ENCODE measurements at regions not wholly inside any gene's neighbourhood (a gene's known extent, or its start where the extent isn't known, plus 50 kb on each side); places are given as distances from the start of the nearest gene placed in this dataset.

GRCh38 chr9:8160787-8161186, 361.2 kb upstream of the DMAC1 start:
- H3K36me3 ChIP-seq, result no peaks in the 10 kb centered on the region
- 90 to 92% methylated on average over 1 of the region's 1 CpG for WGBS, 2 donors
- intact Hi-C loops (cut with DNase I), result no loop called here
- no peaks in the 10 kb centered on the region for H3K4me1 ChIP-seq
- H3K4me3 ChIP-seq, result no peak overlapping the region
- no peaks in the 10 kb centered on the region for H3K9me3 ChIP-seq
- no peaks in the 10 kb centered on the region for H3K27me3 ChIP-seq
- no peak overlapping the region for H3K27ac ChIP-seq
- TF ChIP-seq, protein P1, sequence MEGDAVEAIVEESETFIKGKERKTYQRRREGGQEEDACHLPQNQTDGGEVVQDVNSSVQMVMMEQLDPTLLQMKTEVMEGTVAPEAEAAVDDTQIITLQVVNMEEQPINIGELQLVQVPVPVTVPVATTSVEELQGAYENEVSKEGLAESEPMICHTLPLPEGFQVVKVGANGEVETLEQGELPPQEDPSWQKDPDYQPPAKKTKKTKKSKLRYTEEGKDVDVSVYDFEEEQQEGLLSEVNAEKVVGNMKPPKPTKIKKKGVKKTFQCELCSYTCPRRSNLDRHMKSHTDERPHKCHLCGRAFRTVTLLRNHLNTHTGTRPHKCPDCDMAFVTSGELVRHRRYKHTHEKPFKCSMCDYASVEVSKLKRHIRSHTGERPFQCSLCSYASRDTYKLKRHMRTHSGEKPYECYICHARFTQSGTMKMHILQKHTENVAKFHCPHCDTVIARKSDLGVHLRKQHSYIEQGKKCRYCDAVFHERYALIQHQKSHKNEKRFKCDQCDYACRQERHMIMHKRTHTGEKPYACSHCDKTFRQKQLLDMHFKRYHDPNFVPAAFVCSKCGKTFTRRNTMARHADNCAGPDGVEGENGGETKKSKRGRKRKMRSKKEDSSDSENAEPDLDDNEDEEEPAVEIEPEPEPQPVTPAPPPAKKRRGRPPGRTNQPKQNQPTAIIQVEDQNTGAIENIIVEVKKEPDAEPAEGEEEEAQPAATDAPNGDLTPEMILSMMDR (IDR thresholded peaks at IDR 0.05), result no peak
- TF ChIP-seq POLR2AphosphoS5 (IDR thresholded peaks at IDR 0.05) (no peak), EP300 (IDR thresholded peaks at IDR 0.05) (no peak), POLR2A (IDR thresholded peaks at IDR 0.05) (no peak)
- no peak for DNase-seq

DNA sequence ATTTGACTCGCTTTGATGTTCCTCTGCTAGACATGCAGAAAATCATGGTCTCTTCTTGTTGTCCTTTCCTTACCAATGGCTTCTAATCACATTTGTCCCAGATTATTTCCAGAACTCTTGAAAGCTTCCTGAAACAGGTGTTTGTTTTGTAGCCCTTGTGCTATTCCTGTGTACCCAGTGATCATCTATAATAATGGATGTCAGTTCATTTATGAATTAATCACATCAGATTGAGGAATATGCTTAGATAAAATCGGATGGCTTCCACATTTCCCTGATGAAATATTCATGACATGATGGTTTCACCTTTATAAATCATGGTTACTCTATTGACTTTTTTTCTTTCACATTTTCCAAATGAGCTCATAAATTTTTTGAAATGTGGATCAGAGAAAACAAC, 359.0 kb upstream of the DMAC1 start:
- no peak for TF ChIP-seq EP300 (IDR thresholded peaks at IDR 0.05)
- TF ChIP-seq, protein P1 (IDR thresholded peaks at IDR 0.05), result no peak
- no peak for TF ChIP-seq POLR2A (IDR thresholded peaks at IDR 0.05)
- TF ChIP-seq POLR2AphosphoS5 (IDR thresholded peaks at IDR 0.05), result no peak
- Histone ChIP-seq H3K36me3 (no peaks in the 10 kb centered on the region), H3K4me3 (no peak overlapping the region), H3K4me1 (no peaks in the 10 kb centered on the region), H3K27me3 (no peaks in the 10 kb centered on the region), H3K9me3 (no peaks in the 10 kb centered on the region), H3K27ac (no peak overlapping the region)
- WGBS, 2 donors, result 87 to 89% methylated on average over 2 of the region's 2 CpGs
- intact Hi-C loops (cut with DNase I), result no loop called here
- DNase-seq, result no peak

DNA sequence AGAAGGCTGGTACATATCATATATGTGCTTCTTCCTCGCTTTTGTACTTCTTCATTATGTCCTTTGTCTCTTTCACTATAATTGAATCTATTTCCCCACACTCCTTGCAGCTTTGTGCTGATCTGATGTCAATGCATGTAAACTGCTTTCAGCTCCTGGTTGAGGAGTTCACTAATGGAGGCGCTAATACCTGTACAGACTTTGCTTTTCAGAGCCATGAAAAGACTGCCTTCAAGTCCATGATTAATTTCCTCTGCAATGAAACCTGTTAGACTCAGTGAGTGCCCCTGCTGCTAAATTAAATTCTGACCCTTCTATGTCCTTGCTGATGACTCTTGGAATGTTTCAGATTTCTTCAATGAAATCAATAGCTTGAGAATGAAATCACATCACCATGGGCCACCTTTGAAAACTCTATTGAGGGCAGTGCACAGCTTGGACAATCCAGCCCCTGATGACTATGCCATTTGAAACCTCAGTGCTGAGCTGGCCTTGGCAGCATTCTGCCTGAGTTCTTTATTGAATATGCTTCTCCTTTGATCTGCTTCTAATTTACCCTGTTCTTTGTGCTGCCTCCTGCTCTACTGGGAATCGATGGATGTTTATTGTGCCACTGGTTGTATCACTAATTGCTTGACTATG, 358.2 kb upstream of the DMAC1 start:
- no peak for DNase-seq
- no peak for TF ChIP-seq POLR2AphosphoS5 (IDR thresholded peaks at IDR 0.05)
- TF ChIP-seq EP300 (IDR thresholded peaks at IDR 0.05), result no peak
- no peak for TF ChIP-seq POLR2A (IDR thresholded peaks at IDR 0.05)
- H3K27me3 ChIP-seq, result no peaks in the 10 kb centered on the region
- 89 to 94% methylated on average over 3 of the region's 3 CpGs for WGBS, 2 donors
- no peak overlapping the region for H3K27ac ChIP-seq
- no peaks in the 10 kb centered on the region for H3K9me3 ChIP-seq
- H3K4me1 ChIP-seq, result no peaks in the 10 kb centered on the region
- intact Hi-C loops (cut with DNase I), result no loop called here
- H3K36me3 ChIP-seq, result no peaks in the 10 kb centered on the region
- no peak overlapping the region for H3K4me3 ChIP-seq

- 84 to 87% methylated on average over 2 of the region's 2 CpGs for WGBS, 2 donors
Observed at GRCh38 chr9:8156346-8156745, 356.8 kb upstream of the DMAC1 start.

DNA sequence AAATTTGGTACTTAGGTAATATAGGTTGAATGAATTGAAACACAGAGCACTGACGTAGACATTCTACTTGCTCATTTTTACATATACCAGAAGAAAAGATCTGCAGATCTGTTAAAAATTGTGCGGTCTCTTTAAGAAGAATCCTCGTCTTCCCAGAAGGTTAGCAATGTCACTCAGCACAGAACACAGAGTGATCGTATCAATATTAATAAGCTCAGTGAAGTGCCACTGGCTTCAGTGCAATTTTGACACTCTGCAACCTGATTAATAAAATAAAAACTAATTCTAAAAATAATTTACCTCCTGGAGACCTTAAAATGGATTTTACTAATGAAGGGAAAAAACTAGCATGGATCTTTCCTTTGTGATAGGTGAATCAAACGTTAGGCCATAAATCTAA, 356.1 kb upstream of the DMAC1 start:
- Histone ChIP-seq H3K4me1 (no peaks in the 10 kb centered on the region), H3K4me3 (no peak overlapping the region), H3K36me3 (no peaks in the 10 kb centered on the region), H3K27ac (no peak overlapping the region), H3K27me3 (no peaks in the 10 kb centered on the region), H3K9me3 (peaks cover 0 to 2% (median 0%) of the 10 kb centered on the region in 4 donors)
- no peak for DNase-seq
- TF ChIP-seq EP300 (IDR thresholded peaks at IDR 0.05), result no peak
- no peak for TF ChIP-seq POLR2A (IDR thresholded peaks at IDR 0.05)
- TF ChIP-seq POLR2AphosphoS5 (IDR thresholded peaks at IDR 0.05), result no peak
- TF ChIP-seq, protein P1 (IDR thresholded peaks at IDR 0.05), result no peak
- WGBS, 2 donors, result 92 to 93% methylated on average over 5 of the region's 5 CpGs
- intact Hi-C loops (cut with DNase I), result no loop called here

More at GRCh38 chr9:8156346-8156745, 356.8 kb upstream of the DMAC1 start:
- no peaks in the 10 kb centered on the region for H3K4me1 ChIP-seq
- intact Hi-C loops (cut with DNase I), result no loop called here
- DNase-seq, result no peak
- H3K9me3 ChIP-seq, result no peaks in the 10 kb centered on the region
- TF ChIP-seq POLR2A (IDR thresholded peaks at IDR 0.05) (no peak), EP300 (IDR thresholded peaks at IDR 0.05) (no peak), POLR2AphosphoS5 (IDR thresholded peaks at IDR 0.05) (no peak)
- TF ChIP-seq, protein P1 (IDR thresholded peaks at IDR 0.05), result no peak
- no peak overlapping the region for H3K4me3 ChIP-seq
- H3K27me3 ChIP-seq, result no peaks in the 10 kb centered on the region
- no peak overlapping the region for H3K27ac ChIP-seq
- H3K36me3 ChIP-seq, result no peaks in the 10 kb centered on the region
